Muscle layer of colon (tissue), 2 donors: ENCODE measurements at regions not wholly inside any gene's neighbourhood (a gene's known extent, or its start where the extent isn't known, plus 50 kb on each side); places are given as distances from the start of the nearest gene placed in this dataset.
"Not testable (repeated sequence)": the region's sequence is repeated elsewhere in the genome, so short reads cannot be mapped to it uniquely, and the experiment has no call there.

ENCODE experiments used
- H3K27ac ChIP-seq: one replicate; pipeline ENCODE4 v1.7.0; 2013; ENCODE audit warnings: low read depth, mild to moderate bottlenecking, low read length, moderate library complexity
- H3K27me3 ChIP-seq, 2 donors: one replicate each; pipeline ENCODE4 v1.7.0; 2013; ENCODE audit warnings: low read length in 2 of 2, mild to moderate bottlenecking in 2 of 2; ENCODE audit not compliant: insufficient read depth in 2 of 2, control insufficient read depth in 1 of 2
- H3K36me3 ChIP-seq: one replicate; pipeline ENCODE4 v1.7.0; 2013; ENCODE audit warnings: mild to moderate bottlenecking, low read length; ENCODE audit not compliant: insufficient read depth
- H3K4me1 ChIP-seq: one replicate; pipeline ENCODE4 v1.7.0; 2013; ENCODE audit warnings: mild to moderate bottlenecking, low read length; ENCODE audit not compliant: insufficient read depth
- H3K4me3 ChIP-seq, 2 donors: one replicate each; pipeline ENCODE4 v1.7.0; 2013; ENCODE audit warnings: low read length in 2 of 2, low read depth in 1 of 2, mild to moderate bottlenecking in 1 of 2, moderate library complexity in 1 of 2
- H3K9ac ChIP-seq: one replicate; pipeline ENCODE4 v1.7.0; 2013; ENCODE audit warnings: low read length
- H3K9me3 ChIP-seq: one replicate; pipeline ENCODE4 v1.7.0; 2013; ENCODE audit warnings: mild to moderate bottlenecking, low read length
- donor health status: abdominal sarcoma.
- donor health status: Adenocarcinoma of cecum.

DNA sequence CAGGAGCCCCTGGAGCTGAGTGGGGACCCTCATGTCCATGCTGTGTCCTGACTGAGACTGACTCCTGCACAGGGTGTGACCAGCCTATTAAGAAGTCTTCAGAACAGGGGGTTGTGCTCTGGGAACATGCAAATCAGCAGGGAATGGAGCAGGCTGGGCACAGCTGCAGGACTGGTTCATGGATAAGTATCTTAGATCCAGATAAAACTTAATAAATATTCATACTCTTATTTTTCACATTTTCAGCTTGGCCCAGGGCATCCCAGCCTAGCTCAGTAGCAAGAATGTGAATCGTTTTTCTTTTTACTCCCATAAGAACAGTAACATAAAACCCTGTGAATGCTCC, 479.7 kb downstream of the RPIA start:
- H3K4me1 ChIP-seq, H3K4me3 ChIP-seq, H3K36me3 ChIP-seq, H3K9ac ChIP-seq, H3K9me3 ChIP-seq, H3K27me3 ChIP-seq, H3K27ac ChIP-seq: not testable (repeated sequence)

DNA sequence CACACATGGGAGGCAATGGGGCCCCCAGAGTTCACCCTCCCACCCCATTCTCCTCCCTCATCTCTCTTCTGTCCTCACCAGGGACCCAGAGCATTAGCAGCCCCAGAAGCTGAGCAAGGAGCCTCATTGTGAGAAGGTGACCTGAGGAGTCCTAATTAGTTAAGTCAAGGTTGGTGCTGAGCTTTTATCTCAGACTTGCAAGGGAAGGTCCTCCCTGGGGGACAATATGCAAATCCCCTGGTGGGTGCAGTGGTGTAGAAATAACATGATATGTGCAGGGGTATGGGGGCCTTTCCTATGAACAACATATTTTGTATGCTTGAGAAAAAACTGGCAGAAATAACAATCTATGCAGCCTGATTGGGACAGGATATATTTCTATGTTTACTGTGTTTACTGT, 485.5 kb downstream of the RPIA start:
- H3K36me3 ChIP-seq, H3K4me1 ChIP-seq, H3K27me3 ChIP-seq, H3K4me3 ChIP-seq, H3K9ac ChIP-seq, H3K27ac ChIP-seq, H3K9me3 ChIP-seq: not testable (repeated sequence)

DNA sequence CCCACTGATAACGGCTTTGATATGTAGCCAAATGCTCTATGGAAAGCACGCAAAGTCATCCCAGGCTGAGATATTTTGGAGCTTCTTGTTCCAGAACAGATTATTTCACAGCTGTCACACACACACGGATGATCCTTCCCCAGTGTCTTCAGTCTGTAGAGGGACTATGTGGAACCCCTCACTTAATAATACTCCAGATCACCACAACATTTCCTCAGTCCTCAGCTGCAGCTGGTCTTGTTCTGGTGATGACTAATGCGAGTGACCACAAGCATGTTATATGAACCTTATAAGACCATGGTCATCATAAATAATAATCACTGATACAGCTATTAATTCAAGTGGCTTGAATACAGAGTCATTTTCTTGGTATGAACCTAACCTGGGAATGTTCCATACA, 490.7 kb downstream of the RPIA start:
- H3K9ac ChIP-seq, H3K27me3 ChIP-seq, H3K9me3 ChIP-seq, H3K4me1 ChIP-seq, H3K4me3 ChIP-seq, H3K36me3 ChIP-seq, H3K27ac ChIP-seq: not testable (repeated sequence)

DNA sequence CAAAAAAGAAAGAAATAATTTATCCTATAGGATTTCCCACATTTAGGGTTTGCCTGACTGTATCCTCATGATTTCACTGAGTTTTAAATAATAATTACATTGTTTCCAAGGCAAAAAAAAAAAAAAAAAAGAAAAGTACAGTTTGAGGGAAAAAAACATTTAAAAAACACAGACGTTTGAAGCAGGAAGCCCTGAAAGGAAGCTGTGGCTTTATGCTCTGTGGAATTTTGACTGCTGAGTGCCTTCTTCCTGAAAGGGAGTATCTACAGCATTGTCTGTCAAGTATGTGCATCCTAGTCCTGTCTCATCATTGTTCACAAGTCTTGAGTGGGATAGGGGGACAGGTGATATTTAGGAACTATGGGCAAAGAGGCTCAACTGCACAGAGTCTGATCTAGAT, 493.3 kb downstream of the RPIA start:
- not testable (repeated sequence) for H3K4me3 ChIP-seq, H3K27me3 ChIP-seq, H3K9me3 ChIP-seq, H3K9ac ChIP-seq, H3K36me3 ChIP-seq, H3K27ac ChIP-seq, H3K4me1 ChIP-seq

DNA sequence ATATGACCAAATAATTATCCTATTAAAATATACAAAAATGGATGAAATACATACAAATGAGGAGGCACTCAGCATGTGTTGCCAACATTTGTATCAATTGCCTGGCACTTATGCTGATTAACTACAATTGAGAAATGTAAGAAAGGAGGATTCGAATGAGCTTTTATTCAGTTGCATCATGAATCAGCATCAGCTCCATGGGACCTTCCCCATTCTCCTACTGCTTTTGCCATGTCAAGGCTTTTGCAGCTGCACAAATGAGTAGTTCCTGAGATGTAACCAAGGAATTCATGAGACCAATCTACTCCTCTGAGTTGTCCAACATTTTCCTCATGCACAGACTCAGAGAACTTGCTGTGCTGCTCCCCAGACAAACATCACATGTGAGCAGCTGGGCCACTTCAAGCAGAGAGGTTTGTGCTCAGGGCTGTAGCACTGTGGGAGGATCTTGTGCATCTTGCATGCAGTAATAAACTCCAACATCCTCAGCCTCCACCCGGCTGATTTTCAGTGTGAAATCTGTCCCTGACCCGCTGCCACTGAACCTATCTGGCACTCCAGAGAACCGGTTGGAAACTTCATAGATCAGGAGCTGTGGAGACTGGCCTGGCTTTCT, 504.3 kb downstream of the RPIA start:
- H3K9me3 ChIP-seq, H3K27ac ChIP-seq, H3K4me1 ChIP-seq, H3K36me3 ChIP-seq, H3K9ac ChIP-seq, H3K4me3 ChIP-seq, H3K27me3 ChIP-seq: not testable (repeated sequence)

DNA sequence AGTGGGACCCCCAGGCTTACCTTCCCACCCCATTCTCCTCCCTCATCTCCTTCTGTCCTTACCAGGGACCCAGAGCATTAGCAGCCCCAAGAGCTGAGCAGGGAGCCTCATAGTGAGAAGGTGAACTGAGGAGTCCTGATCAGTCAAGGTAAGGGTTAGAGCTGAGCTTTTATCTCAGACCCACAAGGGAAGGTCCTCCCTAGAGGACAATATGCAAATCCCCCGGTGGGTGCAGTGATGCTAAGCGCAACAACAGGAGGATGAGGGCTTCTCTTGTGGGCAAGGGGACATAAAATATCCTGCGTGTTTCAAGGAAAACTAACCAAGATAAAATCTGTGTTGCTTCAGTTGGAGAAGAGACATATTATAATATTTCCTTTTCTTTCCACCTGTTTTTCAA, 505.2 kb downstream of the RPIA start:
- not testable (repeated sequence) for H3K27ac ChIP-seq

DNA sequence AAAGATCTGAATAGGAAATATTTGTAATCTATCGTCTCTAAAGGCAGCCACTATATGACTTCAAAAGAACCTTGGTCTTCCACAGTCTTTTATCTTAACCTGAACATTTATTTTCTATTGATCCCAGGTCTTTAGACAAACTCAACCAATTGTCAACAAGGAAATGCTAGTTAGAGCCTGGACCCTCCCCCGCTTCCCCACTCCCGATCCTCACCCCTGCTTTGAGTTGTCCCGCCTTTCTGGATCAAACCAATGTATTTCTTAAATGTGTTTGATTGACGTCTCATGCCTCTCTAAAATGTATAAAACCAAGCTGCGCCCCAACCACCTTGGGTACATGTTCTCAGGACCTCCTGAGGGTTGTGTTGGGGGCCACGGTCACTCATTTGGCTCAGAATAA, 506.6 kb downstream of the RPIA start:
- not testable (repeated sequence) for H3K27me3 ChIP-seq, H3K27ac ChIP-seq, H3K4me1 ChIP-seq, H3K9me3 ChIP-seq, H3K4me3 ChIP-seq, H3K36me3 ChIP-seq, H3K9ac ChIP-seq

More for the DNA sequence above, 505.2 kb downstream of the RPIA start:
- H3K27me3 ChIP-seq, H3K4me1 ChIP-seq, H3K9ac ChIP-seq, H3K36me3 ChIP-seq, H3K9me3 ChIP-seq, H3K4me3 ChIP-seq: not testable (repeated sequence)

DNA sequence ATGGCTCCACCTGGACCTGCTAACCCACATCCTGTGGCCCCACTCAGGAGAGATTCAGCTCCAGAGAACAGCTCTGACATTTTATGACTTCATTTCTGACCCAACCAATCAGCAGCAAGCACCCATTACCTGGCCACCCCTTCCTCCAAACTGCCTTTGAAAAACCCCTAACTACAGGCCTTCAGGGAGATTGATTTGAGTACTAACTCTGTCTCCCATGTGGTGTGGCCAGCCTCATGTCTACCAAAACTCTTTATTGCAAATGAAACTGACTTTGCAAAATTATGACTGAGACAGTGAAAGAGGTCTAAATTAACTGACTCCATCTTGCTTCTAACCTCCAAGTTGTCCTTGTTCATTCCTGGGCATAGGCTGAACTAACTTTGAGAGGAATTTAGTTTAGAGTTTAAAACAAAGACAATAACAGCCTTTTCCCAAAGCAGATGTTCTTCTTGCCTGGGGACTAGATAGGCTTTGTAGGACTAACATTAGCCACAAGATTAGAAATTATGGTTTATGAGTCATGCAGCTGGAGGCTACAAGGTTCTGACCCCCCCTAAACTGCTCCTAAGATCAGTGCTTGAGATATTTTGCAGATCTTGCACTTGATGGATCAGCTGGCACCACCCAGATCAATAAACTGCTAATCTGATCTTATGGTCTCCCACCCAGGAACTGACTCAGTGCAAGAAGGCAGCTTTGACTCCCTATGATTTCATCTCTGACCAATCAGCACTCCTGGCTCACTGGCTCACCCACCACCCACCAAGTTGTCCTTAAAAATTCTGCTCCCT, 508.2 kb downstream of the RPIA start:
- H3K9me3 ChIP-seq, H3K36me3 ChIP-seq, H3K27ac ChIP-seq, H3K4me1 ChIP-seq, H3K9ac ChIP-seq, H3K27me3 ChIP-seq, H3K4me3 ChIP-seq: not testable (repeated sequence)

DNA sequence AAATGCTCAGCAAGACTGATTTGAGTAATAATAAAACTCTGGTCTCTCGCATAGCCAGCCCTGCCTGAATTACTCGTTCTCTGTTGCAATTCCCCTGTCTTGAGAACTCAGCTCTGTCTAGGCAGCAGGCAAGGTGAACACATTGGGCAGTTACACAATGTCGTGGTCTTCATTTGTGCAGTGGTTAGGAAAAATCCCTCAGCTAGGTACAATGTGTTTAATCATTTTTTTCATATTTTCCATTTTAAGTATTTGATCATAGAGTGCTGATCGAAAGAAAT, 508.7 kb downstream of the RPIA start:
- H3K9me3 ChIP-seq, H3K4me3 ChIP-seq, H3K27ac ChIP-seq, H3K27me3 ChIP-seq, H3K9ac ChIP-seq, H3K4me1 ChIP-seq, H3K36me3 ChIP-seq: not testable (repeated sequence)

DNA sequence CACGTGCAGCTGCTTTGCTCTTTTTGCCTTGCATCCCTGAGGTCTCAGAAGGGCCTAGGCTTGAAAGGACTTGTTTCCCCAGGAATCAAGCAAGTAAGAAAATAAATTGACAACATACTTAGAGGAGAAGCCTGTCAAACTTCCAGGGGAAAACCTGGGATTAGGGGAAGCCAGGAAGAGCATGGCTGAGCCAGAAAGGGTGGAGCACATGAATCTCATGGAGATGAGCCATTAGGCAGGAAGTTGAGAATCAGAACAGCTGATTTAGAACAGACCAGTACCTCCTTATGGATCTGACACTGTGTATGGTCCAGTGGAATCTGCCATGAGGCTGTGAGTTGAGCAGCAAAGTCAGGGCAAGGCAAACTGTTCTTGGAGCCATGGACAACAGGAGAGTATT, 511.0 kb downstream of the RPIA start:
- H3K4me1 ChIP-seq, H3K9me3 ChIP-seq, H3K27ac ChIP-seq, H3K4me3 ChIP-seq, H3K36me3 ChIP-seq, H3K27me3 ChIP-seq, H3K9ac ChIP-seq: not testable (repeated sequence)

DNA sequence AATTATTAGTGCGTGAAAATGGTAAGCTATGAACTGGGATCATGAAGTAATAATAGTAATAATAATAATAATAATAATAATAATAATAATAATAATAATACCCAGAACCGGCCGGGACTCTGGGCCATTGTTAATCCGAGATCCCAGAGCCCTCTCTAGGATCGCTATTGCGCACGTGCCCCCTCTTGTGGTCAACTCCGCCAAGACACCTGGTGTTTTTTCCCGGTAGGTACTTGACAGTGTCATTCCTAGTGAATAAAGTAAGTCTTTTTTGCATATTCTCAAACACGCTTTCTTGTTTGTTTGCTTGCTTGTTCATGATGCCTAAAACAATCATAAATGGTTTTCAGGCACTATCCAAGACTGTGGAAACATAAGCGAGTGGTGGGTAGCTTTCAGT, 513.7 kb downstream of the RPIA start:
- H3K27ac ChIP-seq, H3K4me1 ChIP-seq, H3K9me3 ChIP-seq, H3K9ac ChIP-seq, H3K27me3 ChIP-seq, H3K4me3 ChIP-seq, H3K36me3 ChIP-seq: not testable (repeated sequence)

DNA sequence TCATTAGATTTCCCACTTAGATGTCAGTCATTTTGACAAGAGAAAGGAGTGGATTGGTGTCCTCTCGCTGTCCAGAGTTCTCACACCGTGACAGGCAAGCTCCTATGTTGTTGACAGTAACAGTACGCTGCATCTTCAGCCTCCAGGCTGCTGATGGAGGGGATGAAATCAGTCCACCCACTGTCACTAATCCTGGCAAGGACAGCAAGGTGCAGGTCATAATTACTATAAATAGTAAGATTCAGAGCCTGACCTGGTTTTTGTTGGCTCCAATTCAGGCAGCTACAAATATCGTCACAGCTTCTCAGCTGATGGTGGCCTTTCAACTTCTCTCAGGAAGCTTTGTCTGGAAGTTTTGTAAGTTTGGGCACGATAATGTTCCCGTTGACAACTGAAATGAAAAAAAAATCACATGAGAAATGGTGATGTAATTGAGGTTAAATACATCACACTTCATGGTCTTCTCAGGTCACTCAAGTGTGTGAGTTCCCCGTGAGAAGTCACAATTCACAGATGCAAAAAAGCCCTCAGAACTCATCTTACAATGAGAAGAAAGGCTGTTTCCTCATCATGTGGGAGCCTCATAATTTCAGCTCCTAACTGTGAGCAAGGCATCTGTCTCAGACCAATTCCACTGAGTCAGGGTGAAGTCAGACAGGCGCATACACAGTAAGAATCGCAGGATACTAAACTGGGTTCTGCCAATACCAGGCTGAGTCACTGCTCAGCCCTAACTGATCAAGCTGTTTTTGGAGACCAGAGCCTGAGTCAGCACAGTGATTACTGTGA, 516.9 kb downstream of the RPIA start:
- not testable (repeated sequence) for H3K36me3 ChIP-seq, H3K4me3 ChIP-seq, H3K27ac ChIP-seq, H3K27me3 ChIP-seq, H3K4me1 ChIP-seq, H3K9ac ChIP-seq, H3K9me3 ChIP-seq
